IMR-90 (cell line): ENCODE measurements at regions not wholly inside any gene's neighbourhood (a gene's known extent, or its start where the extent isn't known, plus 50 kb on each side); places are given as distances from the start of the nearest gene placed in this dataset.

Experiments used
- BHLHE40 ChIP-seq: fragments of 150-350 bp; IDR thresholded peaks from 2 replicates; pipeline ENCODE4 v1.6.1; 2016; ENCODE audit warnings: mild to moderate bottlenecking, low read depth, low read length
- MXI1 ChIP-seq: IDR thresholded peaks from 2 replicates; pipeline ENCODE4 v1.6.1; 2012; ENCODE audit warnings: low read depth, mild to moderate bottlenecking, low read length, moderate library complexity, borderline replicate concordance
- NFE2L2 ChIP-seq: fragments of 150-350 bp; IDR thresholded peaks from 2 replicates; pipeline ENCODE4 v1.6.1; 2016; ENCODE audit warnings: low read depth, mild to moderate bottlenecking, low read length
- POLR2A ChIP-seq: IDR thresholded peaks from 2 replicates; pipeline ENCODE4 v1.6.1; 2012; ENCODE audit warnings: mild to moderate bottlenecking, low read depth, low read length
- RAD21 ChIP-seq: IDR thresholded peaks from 2 replicates; pipeline ENCODE4 v1.6.1; 2012; ENCODE audit warnings: low read length, improper control_type of control experiment
- SMC3 ChIP-seq: fragments of 150-350 bp; IDR thresholded peaks from 2 replicates; pipeline ENCODE4 v1.6.1; 2016; ENCODE audit warnings: low read depth, mild to moderate bottlenecking, antibody characterized with exemption, low read length, moderate library complexity
- TF ChIP-seq, protein P1 (sequence below): conservative IDR thresholded peaks from 2 replicates; pipeline ENCODE4 v1.5.1; 2012; ENCODE audit warnings: mild to moderate bottlenecking, low read depth, low read length, improper control_type of control experiment

DNA sequence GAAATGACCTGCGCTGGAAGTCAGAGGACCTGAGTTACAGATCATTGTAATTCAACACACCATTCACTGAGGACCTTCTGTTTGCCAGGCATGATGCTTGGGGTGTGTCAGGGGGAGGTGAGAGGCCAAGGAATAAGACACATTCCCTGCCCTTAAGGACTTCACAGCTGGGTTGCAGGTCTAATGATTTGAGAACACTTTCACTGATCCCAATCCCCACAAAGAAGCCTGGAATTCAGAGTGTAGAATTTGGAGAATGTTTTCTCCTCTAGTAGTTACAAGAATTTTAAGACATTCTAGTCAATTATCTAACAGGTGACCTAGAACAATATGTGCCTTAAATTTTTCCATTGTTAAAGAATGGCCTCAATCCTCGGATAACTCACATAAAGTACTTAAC is 322.4 kb downstream of the TNS1 start:
- TF ChIP-seq SMC3 (no peak), MXI1 (no peak), POLR2A (no peak), NFE2L2 (no peak), BHLHE40 (no peak), RAD21 (no peak)
- TF ChIP-seq, protein P1, sequence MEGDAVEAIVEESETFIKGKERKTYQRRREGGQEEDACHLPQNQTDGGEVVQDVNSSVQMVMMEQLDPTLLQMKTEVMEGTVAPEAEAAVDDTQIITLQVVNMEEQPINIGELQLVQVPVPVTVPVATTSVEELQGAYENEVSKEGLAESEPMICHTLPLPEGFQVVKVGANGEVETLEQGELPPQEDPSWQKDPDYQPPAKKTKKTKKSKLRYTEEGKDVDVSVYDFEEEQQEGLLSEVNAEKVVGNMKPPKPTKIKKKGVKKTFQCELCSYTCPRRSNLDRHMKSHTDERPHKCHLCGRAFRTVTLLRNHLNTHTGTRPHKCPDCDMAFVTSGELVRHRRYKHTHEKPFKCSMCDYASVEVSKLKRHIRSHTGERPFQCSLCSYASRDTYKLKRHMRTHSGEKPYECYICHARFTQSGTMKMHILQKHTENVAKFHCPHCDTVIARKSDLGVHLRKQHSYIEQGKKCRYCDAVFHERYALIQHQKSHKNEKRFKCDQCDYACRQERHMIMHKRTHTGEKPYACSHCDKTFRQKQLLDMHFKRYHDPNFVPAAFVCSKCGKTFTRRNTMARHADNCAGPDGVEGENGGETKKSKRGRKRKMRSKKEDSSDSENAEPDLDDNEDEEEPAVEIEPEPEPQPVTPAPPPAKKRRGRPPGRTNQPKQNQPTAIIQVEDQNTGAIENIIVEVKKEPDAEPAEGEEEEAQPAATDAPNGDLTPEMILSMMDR, result no peak
